Choroid plexus epithelial cell (primary cell): ENCODE measurements at regions not wholly inside any gene's neighbourhood (a gene's known extent, or its start where the extent isn't known, plus 50 kb on each side); places are given as distances from the start of the nearest gene placed in this dataset.
A peak's percentile ranks its signal among the peaks of the same experiment; 100 is the strongest.

Experiments
- DNase-seq: peaks from one replicate; pipeline ENCODE4 v3.0.0-alpha.2; 2010; ENCODE audit warnings: low read depth
- H3K4me3 ChIP-seq: 2 replicates; pipeline ENCODE4 v1.5.1; 2011; ENCODE audit warnings: low read depth, mild to moderate bottlenecking, control low read depth, low read length, moderate library complexity
- CTCF ChIP-seq: conservative IDR thresholded peaks from 2 replicates; pipeline ENCODE4 v1.5.1; 2011; ENCODE audit warnings: low read depth, mild to moderate bottlenecking, control low read depth, inconsistent platforms, low read length, moderate library complexity

DNA sequence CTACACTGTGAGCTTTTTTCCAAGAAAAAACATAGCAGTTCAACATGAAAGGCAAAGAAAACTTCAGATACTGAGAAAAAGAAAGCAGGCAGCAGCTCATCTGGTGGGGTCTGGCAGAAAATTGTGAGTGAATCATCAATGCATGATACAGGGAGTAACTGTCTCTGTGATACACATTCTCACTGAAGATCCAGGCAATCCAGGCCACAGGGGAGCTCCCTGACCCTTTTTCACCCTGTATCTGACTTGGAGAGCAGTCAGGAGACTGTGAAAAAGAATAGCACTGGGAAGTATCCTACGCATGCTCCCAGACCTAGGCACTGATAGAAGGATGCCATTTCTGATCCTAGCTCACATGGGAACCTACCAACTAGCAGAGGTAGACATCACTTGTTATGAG is 269.8 kb downstream of the MBNL1 start:
- DNase-seq, result peak; percentile 34
- H3K4me3 ChIP-seq, result no peak overlapping the region
- TF ChIP-seq CTCF, result no peak

DNA sequence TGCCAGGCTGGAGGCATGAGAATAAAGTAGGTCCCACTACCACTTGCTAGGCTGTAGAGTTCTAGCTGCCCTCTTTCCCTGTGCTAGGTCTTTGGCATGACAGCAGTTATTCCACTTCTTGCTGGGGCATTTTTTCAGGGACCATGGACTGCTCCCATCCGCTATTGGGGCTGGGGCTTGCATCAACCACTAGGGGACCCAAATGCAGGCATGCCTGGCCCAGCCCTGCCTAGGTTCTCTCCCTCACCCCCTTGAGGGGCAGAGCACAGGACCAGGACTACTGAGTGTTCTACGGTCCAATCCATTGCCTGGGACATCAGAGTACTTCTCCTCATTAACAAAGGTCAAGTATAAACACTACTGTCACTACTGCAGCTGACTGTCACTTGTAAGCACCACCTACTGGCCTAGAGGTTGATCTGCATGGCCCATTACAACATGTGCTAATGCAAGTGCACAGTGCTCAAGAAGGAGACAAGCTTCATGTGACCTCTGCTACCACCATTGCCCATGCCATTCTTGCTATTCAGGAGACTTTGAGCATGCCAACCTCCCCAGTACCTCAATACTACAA is 270.5 kb downstream of the MBNL1 start:
- H3K4me3 ChIP-seq, result no peak overlapping the region
- no peak for DNase-seq
- TF ChIP-seq CTCF, result peak; percentile 15

DNA sequence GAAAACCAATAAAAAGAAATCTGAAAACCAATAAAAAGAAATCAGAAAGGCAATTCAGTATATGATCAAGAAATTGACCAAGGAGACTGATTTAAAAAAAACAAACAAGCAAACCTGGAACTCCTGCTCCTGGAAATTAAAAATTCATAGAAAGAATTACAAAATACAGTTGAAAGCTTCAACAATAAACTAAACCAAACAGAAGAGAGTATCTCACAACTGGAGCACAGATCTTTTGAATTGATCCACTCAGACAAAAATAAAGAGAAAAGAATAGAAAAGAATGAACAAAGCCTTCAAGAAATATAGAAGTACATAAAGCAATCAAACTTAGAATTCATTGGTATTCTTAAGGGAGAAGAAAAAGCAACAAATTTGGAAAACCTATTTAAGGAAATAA is 271.4 kb downstream of the MBNL1 start:
- no peak for TF ChIP-seq CTCF
- H3K4me3 ChIP-seq, result no peak overlapping the region
- no peak for DNase-seq

DNA sequence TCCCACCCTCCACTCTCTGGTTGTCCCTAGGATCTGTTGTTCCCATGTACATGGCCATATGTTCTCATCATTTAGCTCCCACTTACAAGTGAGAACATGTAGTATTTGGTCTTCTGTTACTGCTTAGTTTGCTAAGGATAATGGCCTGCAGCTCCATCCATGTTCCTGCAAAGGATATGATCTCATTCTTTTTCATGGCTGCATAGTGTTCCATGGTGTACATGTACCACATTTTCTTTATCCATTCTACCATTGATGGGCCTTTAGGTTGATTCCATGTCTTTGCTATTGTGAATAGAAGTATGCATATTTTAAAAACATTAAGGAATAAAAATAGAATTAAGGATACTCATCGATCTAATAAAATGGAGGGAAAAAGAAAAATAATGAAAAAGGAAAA is 278.4 kb downstream of the MBNL1 start:
- DNase-seq, result no peak
- no peak for TF ChIP-seq CTCF
- no peak overlapping the region for H3K4me3 ChIP-seq

DNA sequence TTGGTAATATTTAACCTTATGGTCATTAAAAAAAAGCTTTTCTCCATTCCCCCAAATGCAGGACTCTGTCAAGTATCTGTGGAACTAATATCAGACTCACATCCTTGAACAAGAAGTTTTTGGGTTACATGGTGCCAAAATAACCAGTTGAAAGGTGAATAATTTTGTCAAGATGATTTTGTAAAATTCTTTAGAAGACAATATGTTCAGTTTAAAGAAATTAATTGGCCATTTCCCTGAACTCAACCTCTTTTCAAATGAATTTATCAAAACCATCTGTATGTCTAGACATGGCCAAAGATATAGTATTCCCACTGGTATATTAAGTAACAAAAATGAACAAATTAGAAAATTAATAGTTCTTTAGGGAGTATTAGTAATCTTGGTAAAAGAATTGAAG is 280.5 kb downstream of the MBNL1 start:
- no peak overlapping the region for H3K4me3 ChIP-seq
- no peak for DNase-seq
- TF ChIP-seq CTCF, result no peak

GRCh38 chr3:152550284-152550683 is 281.6 kb downstream of the MBNL1 start:
- DNase-seq, result no peak
- no peak overlapping the region for H3K4me3 ChIP-seq
- TF ChIP-seq CTCF, result no peak

- peak; percentile 95 for DNase-seq
- no peak overlapping the region for H3K4me3 ChIP-seq
- no peak for TF ChIP-seq CTCF
Measured at GRCh38 chr3:152554980-152555379, 280.0 kb upstream of the P2RY1 start.
